ENCODE measurements at regions not wholly inside any gene's neighbourhood (a gene's known extent, or its start where the extent isn't known, plus 50 kb on each side); places are given as distances from the start of the nearest gene placed in this dataset.
A peak's percentile ranks its signal among the peaks of the same experiment; 100 is the strongest.

DNA sequence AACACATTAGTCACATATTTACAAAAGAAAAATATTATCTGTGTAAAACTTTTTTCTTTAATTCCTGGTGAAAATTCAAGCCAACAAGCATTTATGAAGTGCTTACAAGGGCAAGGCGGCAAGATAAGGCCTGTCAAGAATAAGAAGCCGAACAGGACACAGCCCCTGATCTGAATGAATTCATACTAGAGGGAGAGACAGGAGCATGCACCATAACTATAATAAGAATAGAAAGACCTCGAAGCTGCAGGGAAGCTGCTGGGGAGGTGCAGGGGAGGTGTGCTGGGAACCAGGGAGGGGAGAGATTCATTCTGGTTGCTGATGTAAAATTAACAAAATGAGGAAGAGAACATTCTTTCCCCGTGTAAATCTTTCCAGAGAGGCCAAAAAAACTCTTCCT is 60.5 kb upstream of the TARDBP start:
- H3K27me3 ChIP-seq (ENCODE audit: insufficient read depth, low read length), result no peaks in the 10 kb centered on the region
- Mint-ChIP-seq H3K27ac (no peak overlapping the region), H3K9me3 (peaks cover 0 to 6% (median under 1%) of the 10 kb centered on the region in 8 donors), H3K4me3 (no peak overlapping the region), H3K36me3 (no peaks in the 10 kb centered on the region), H3K4me1 (no peaks in the 10 kb centered on the region), H3K27me3 (peaks cover 1 to 3% of the 10 kb centered on the region in 2 donors)
- DNase-seq, result no peak
- H3K36me3 ChIP-seq (ENCODE audit: insufficient read depth, low read length), result no peaks in the 10 kb centered on the region
- no peaks in the 10 kb centered on the region for H3K4me1 ChIP-seq (ENCODE audit: insufficient read depth, low read length)
- ChIA-PET CTCF (ENCODE audit: partially characterized antibody) (interaction anchor here (0.7 kb wide), 1 partner anchor 455 kb away, joined by 4 read pairs; no protein-coding TSS in a partner anchor), POLR2A (ENCODE audit: partially characterized antibody) (no interaction called here)
- intact Hi-C loops (cut with micrococcal nuclease), result no loop called here
- H3K4me3 ChIP-seq (ENCODE audit: low read length in 2 of 2), result no peak overlapping the region
- peaks cover 0 to 6% of the 10 kb centered on the region in 2 donors for H3K9me3 ChIP-seq (ENCODE audit: control insufficient read depth in 1 of 2, low read length in 2 of 2)
- H3K27ac ChIP-seq (ENCODE audit: low read depth, low read length), result no peak overlapping the region

DNA sequence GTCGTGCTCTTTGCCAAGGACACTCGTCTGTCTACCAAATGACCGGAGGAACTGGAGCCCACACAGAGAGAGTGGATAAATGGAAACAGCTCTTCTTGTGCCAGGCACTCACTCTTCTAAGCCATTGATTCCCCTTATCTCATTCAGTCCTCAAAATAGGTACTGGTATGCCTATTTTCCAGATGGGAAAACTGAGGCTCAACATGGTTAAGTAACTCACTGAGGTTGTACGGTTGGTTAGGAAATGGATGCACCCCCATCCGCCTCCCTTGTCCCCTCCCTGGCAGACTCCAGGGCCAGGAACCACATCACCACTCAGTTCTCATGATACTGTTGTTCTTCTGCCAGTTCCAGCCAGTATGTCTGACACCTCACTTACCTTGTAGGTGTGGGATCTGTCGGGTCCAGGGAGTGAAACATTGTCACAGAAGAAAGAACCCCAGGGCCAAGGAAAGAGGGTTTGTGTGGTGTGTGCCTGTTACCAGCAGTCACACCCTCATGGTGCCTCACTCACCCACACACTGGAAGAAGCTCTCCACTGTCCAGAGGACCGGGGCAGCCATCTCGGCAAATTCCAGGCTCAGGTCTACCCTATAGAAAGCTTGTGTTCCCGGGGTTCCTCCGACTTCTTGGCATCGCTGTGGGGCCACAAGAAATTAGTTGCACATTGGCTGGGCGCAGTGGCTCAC is 58.8 kb upstream of the TARDBP start:
- Mint-ChIP-seq H3K4me1 (no peaks in the 10 kb centered on the region), H3K27ac (no peak overlapping the region), H3K36me3 (no peaks in the 10 kb centered on the region), H3K9me3 (peaks cover 0 to 6% (median under 1%) of the 10 kb centered on the region in 8 donors), H3K27me3 (peaks cover 0 to 5% of the 10 kb centered on the region in 2 donors), H3K4me3 (no peak overlapping the region)
- H3K4me3 ChIP-seq (ENCODE audit: low read length in 2 of 2), result no peak overlapping the region
- no peaks in the 10 kb centered on the region for H3K36me3 ChIP-seq (ENCODE audit: insufficient read depth, low read length)
- no peak overlapping the region for H3K27ac ChIP-seq (ENCODE audit: low read depth, low read length)
- H3K9me3 ChIP-seq (ENCODE audit: control insufficient read depth in 1 of 2, low read length in 2 of 2), result peaks cover 0 to 6% of the 10 kb centered on the region in 2 donors
- DNase-seq, result no peak
- H3K27me3 ChIP-seq (ENCODE audit: insufficient read depth, low read length), result no peaks in the 10 kb centered on the region
- ChIA-PET POLR2A (ENCODE audit: partially characterized antibody) (interaction anchor here (0.6 kb wide), 1 partner anchor 1927 kb away, joined by 3 read pairs; the partner anchor contains the start of gene SLC2A7), CTCF (ENCODE audit: partially characterized antibody) (no interaction called here)
- intact Hi-C loops (cut with micrococcal nuclease), result no loop called here
- H3K4me1 ChIP-seq (ENCODE audit: insufficient read depth, low read length), result no peaks in the 10 kb centered on the region

DNA sequence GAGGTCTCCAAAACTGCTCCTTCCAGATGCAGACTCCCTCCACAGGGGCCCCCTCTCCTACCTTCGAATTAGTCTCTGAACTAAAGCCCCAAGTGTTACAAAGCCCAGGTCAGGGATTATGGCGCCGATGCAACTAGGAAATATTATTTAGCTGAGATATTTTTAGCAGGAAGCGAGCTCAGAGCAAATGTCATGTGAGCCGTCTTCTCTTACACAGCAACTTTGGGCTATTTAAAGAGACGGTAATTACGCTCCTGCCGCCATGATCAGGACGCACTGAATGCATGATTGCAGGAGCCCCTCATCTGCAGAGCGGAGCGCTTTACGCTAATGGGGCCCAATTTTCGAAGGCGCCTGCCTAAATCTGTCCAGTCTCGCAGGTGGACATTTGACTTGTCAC is 55.3 kb upstream of the TARDBP start:
- H3K36me3 ChIP-seq (ENCODE audit: insufficient read depth, low read length), result no peaks in the 10 kb centered on the region
- DNase-seq, result no peak
- CTCF ChIA-PET (ENCODE audit: partially characterized antibody), result no interaction called here
- peaks cover 0 to 6% (median under 1%) of the 10 kb centered on the region in 8 donors for H3K9me3 Mint-ChIP-seq
- H3K27me3 Mint-ChIP-seq, result peaks cover 2 to 7% of the 10 kb centered on the region in 2 donors
- no peak overlapping the region for H3K27ac ChIP-seq (ENCODE audit: low read depth, low read length)
- no peaks in the 10 kb centered on the region for H3K27me3 ChIP-seq (ENCODE audit: insufficient read depth, low read length)
- no peak overlapping the region for H3K4me3 ChIP-seq (ENCODE audit: low read length in 2 of 2)
- peaks cover 0 to 6% of the 10 kb centered on the region in 2 donors for H3K9me3 ChIP-seq (ENCODE audit: control insufficient read depth in 1 of 2, low read length in 2 of 2)
- no peak overlapping the region for H3K4me3 Mint-ChIP-seq
- peaks cover 6% of the 10 kb centered on the region for H3K4me1 ChIP-seq (ENCODE audit: insufficient read depth, low read length)
- no peaks in the 10 kb centered on the region for H3K36me3 Mint-ChIP-seq
- intact Hi-C loops (cut with micrococcal nuclease), result no loop called here
- no peak overlapping the region for H3K27ac Mint-ChIP-seq
- peaks cover 0 to 2% (median 0%) of the 10 kb centered on the region in 4 donors for H3K4me1 Mint-ChIP-seq
- POLR2A ChIA-PET (ENCODE audit: partially characterized antibody), result no interaction called here

DNA sequence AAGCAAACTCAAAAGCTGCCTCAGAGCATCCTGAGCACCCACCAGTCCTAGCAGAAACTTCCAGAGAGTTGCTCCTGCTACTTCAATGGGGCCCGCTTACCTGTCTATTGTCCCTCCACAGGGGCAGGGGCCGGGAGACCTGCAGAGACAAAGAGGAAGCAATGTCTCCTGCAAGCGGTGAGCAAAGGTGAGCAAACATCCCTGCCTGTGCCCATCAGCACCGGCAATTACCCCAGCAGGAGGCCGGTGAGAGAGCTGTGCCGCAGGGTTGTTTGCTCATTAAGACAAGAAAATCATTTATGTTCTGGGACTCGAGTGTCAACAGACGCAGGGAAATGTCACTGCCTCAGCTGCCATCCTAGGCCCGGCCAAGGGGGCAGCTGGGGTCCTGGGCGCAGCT is 53.8 kb upstream of the TARDBP start:
- Histone ChIP-seq H3K4me3 (ENCODE audit: low read length in 2 of 2) (no peak overlapping the region), H3K27ac (ENCODE audit: low read depth, low read length) (no peak overlapping the region), H3K9me3 (ENCODE audit: control insufficient read depth in 1 of 2, low read length in 2 of 2) (peaks cover 0 to 2% of the 10 kb centered on the region in 2 donors), H3K36me3 (ENCODE audit: insufficient read depth, low read length) (no peaks in the 10 kb centered on the region), H3K27me3 (ENCODE audit: insufficient read depth, low read length) (no peaks in the 10 kb centered on the region), H3K4me1 (ENCODE audit: insufficient read depth, low read length) (peaks cover 6% of the 10 kb centered on the region)
- Mint-ChIP-seq H3K27me3 (peaks cover 5 to 10% of the 10 kb centered on the region in 2 donors), H3K9me3 (peaks cover 0 to 5% (median under 1%) of the 10 kb centered on the region in 8 donors), H3K27ac (no peak overlapping the region), H3K4me1 (peaks cover 0 to 2% (median 0%) of the 10 kb centered on the region in 4 donors), H3K36me3 (no peaks in the 10 kb centered on the region), H3K4me3 (no peak overlapping the region)
- ChIA-PET CTCF (ENCODE audit: partially characterized antibody) (interaction anchor here (1.4 kb wide), 1 partner anchor 11 kb away, joined by 5 read pairs; no protein-coding TSS in a partner anchor), POLR2A (ENCODE audit: partially characterized antibody) (no interaction called here)
- intact Hi-C loops (cut with micrococcal nuclease), result no loop called here
- no peak for DNase-seq

DNA sequence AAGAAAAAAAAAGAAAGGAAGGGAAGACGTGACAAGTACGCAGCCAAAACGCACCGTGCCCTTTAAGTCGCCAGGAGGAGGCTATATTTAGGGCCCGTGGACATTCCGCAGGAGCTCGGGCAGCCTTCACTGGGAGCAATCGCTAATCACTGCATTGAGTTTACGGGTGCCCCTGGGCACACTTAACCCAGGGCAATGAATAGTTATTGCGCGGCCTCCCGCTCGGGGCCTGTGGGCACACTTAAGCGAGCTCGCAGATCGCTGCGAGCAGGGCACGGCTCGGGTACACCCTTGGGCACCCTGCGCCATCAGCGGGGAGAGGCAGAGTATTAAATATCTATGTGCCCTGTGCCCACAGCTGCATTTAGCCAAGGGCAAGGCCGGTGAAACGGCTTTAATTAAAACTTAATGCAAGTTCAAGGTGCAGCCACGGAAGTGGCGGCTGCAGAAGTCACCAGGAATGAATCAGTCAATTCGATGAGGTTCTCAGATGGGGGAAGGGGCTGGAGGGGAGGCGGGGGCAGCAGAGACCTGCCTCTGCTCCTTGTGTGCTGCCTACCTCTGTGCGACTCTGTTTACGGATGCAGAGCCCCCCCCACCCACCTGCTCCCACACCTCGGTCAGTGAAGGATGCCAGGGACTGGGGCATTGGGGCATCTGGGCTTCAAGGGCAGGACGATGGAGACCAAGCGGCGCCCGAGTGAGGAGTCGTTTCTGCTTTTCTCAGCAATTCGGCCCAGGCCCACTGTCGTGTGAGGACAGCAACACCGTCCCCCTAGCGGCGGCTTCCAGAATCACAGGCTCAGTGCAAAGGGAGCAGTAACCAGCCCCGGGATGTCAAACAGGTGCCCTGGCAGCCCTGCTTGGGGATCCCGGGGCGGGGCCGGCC is 51.8 kb upstream of the TARDBP start:
- intact Hi-C loops (cut with micrococcal nuclease), result no loop called here
- Histone ChIP-seq H3K4me1 (ENCODE audit: insufficient read depth, low read length) (peaks cover 6% of the 10 kb centered on the region), H3K36me3 (ENCODE audit: insufficient read depth, low read length) (no peaks in the 10 kb centered on the region), H3K27me3 (ENCODE audit: insufficient read depth, low read length) (no peaks in the 10 kb centered on the region), H3K9me3 (ENCODE audit: control insufficient read depth in 1 of 2, low read length in 2 of 2) (no peaks in the 10 kb centered on the region), H3K4me3 (ENCODE audit: low read length in 2 of 2) (no peak overlapping the region), H3K27ac (ENCODE audit: low read depth, low read length) (no peak overlapping the region)
- Mint-ChIP-seq H3K27me3 (peaks cover 7 to 9% of the 10 kb centered on the region in 2 donors), H3K9me3 (no peaks in the 10 kb centered on the region), H3K4me3 (no peak overlapping the region), H3K36me3 (no peaks in the 10 kb centered on the region), H3K27ac (peak overlapping the region in 1 of 7 donors; percentile 68), H3K4me1 (peaks cover 4 to 10% (median 8%) of the 10 kb centered on the region in 4 donors)
- ChIA-PET POLR2A (ENCODE audit: partially characterized antibody) (no interaction called here), CTCF (ENCODE audit: partially characterized antibody) (interaction anchor here (0.7 to 0.8 kb wide), 2 partner anchors 24 to 64 kb away, joined by 3 to 4 read pairs; no protein-coding TSS in a partner anchor)
- peak; percentile 64 to 73 (median 67) for DNase-seq

DNA sequence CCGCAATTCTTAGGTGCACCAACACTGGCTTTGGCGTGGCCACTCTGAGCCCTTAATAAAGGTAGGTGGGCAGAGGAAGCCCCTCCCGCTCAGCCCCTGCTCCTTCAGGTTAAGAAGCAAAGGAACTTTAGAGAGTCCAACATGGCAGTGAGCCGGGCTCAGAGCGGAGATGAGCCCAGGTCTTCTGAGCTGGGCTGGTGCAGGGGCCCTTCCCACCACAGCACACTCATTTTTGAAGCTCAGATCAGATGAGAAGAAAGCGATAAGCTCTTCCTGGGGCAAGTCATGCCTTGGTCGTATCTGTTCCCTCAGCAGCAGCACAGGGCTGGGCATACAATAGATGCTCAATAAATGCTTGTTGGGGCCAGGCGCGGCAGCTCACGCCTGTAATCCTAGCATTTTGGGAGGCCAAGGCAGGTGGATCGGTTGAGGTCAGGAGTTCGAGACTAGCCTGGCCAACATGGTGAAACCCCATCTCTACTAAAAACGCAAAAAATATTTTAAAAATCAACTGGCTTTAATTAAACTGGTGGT is 51.1 kb upstream of the TARDBP start:
- ChIA-PET CTCF (ENCODE audit: partially characterized antibody) (no interaction called here), POLR2A (ENCODE audit: partially characterized antibody) (no interaction called here)
- Histone ChIP-seq H3K27me3 (ENCODE audit: insufficient read depth, low read length) (no peaks in the 10 kb centered on the region), H3K4me3 (ENCODE audit: low read length in 2 of 2) (no peak overlapping the region), H3K36me3 (ENCODE audit: insufficient read depth, low read length) (no peaks in the 10 kb centered on the region), H3K9me3 (ENCODE audit: control insufficient read depth in 1 of 2, low read length in 2 of 2) (no peaks in the 10 kb centered on the region), H3K4me1 (ENCODE audit: insufficient read depth, low read length) (peaks cover 6% of the 10 kb centered on the region), H3K27ac (ENCODE audit: low read depth, low read length) (no peak overlapping the region)
- peaks cover 4 to 13% (median 11%) of the 10 kb centered on the region in 4 donors for H3K4me1 Mint-ChIP-seq
- H3K9me3 Mint-ChIP-seq, result no peaks in the 10 kb centered on the region
- intact Hi-C loops (cut with micrococcal nuclease), result no loop called here
- DNase-seq, result no peak
- H3K36me3 Mint-ChIP-seq, result no peaks in the 10 kb centered on the region
- H3K27me3 Mint-ChIP-seq, result peaks cover 7 to 9% of the 10 kb centered on the region in 2 donors
- no peak overlapping the region for H3K27ac Mint-ChIP-seq
- peak overlapping the region in 1 of 8 donors; percentile 13 for H3K4me3 Mint-ChIP-seq

DNA sequence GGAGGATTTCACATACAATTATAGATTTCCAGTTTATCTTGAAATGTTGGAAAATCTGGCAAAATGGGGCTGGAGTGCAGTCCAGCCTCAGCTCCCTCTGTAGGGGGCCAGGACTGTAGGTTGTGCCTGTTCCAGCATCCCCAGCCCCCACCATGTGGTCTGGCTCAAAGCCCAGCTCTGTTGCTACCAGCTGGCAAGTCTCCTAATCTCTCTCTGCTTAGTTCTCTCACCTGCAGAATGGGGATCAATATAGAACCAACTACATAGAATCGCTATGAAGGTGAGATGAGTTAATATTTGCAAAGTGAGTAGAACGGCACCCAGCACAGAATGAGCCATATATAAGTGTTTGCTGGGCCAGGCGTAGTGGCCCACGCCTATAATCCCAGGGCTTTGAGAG is 50.0 kb upstream of the TARDBP start:
- Histone ChIP-seq H3K4me1 (ENCODE audit: insufficient read depth, low read length) (peaks cover 6% of the 10 kb centered on the region), H3K27me3 (ENCODE audit: insufficient read depth, low read length) (no peaks in the 10 kb centered on the region), H3K27ac (ENCODE audit: low read depth, low read length) (no peak overlapping the region), H3K9me3 (ENCODE audit: control insufficient read depth in 1 of 2, low read length in 2 of 2) (no peaks in the 10 kb centered on the region), H3K4me3 (ENCODE audit: low read length in 2 of 2) (no peak overlapping the region), H3K36me3 (ENCODE audit: insufficient read depth, low read length) (no peaks in the 10 kb centered on the region)
- Mint-ChIP-seq H3K9me3 (no peaks in the 10 kb centered on the region), H3K27me3 (peaks cover 7 to 9% of the 10 kb centered on the region in 2 donors), H3K4me3 (no peak overlapping the region), H3K4me1 (peaks cover 5 to 13% (median 11%) of the 10 kb centered on the region in 4 donors), H3K36me3 (no peaks in the 10 kb centered on the region), H3K27ac (no peak overlapping the region)
- intact Hi-C loops (cut with micrococcal nuclease), result no loop called here
- POLR2A ChIA-PET (ENCODE audit: partially characterized antibody), result no interaction called here
- DNase-seq, result no peak
- CTCF ChIA-PET (ENCODE audit: partially characterized antibody), result no interaction called here

Data from CD4-positive, alpha-beta memory T cell (primary cell).